SH-SY5Y (cell line): ENCODE measurements at regions not wholly inside any gene's neighbourhood (a gene's known extent, or its start where the extent isn't known, plus 50 kb on each side); places are given as distances from the start of the nearest gene placed in this dataset.

Experiments used
- GATA2 ChIP-seq: IDR thresholded peaks from 2 replicates; pipeline ENCODE4 v1.6.1; 2011; ENCODE audit warnings: mild to moderate bottlenecking, low read depth, low read length
- GATA3 ChIP-seq: IDR thresholded peaks from 2 replicates; pipeline ENCODE4 v1.6.1; 2011; ENCODE audit warnings: low read depth, mild to moderate bottlenecking, low read length, moderate library complexity

DNA sequence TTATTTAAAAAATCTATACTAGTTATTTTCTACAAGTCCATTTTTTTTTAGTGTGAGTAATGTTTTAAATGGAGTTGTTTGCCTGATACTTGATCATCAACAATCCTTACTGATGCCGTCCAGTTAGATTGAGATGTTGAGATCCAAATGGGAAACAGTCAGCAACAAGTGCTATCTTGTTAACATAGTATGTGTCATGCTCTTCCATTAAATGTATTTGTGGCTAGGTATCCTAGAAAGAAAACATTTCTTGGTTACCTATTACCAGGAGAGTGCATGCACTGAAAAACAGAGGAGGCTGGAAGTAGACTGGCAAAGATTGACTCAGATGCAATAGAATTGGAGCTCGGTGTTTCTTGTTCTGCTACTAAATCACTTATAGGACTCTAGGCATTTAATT lies 123.4 kb upstream of the MAN2A1 start:
- TF ChIP-seq GATA2 (no peak), GATA3 (no peak)
